KMS-11 (cell line): ENCODE measurements at regions not wholly inside any gene's neighbourhood (a gene's known extent, or its start where the extent isn't known, plus 50 kb on each side); places are given as distances from the start of the nearest gene placed in this dataset.

Experiments
- H2AFZ ChIP-seq: fragments of 200-600 bp; sonication (generic); 2 replicates; pipeline ENCODE4 v1.6.1; 2016; ENCODE audit warnings: antibody characterized with exemption, mixed run types, low read depth
- H3K27ac ChIP-seq: fragments of 200-600 bp; sonication (generic); 2 replicates; pipeline ENCODE4 v1.6.1; 2016; ENCODE audit warnings: mild to moderate bottlenecking, mixed run types
- H3K27me3 ChIP-seq: fragments of 200-600 bp; sonication (generic); 2 replicates; pipeline ENCODE4 v1.6.1; 2017; ENCODE audit warnings: mild to moderate bottlenecking, low read depth, mixed run types, moderate library complexity; ENCODE audit not compliant: insufficient read depth
- H3K36me3 ChIP-seq: fragments of 200-600 bp; sonication (generic); 2 replicates; pipeline ENCODE4 v1.6.1; 2017; ENCODE audit warnings: mild to moderate bottlenecking, mixed run types; ENCODE audit not compliant: insufficient read depth
- H3K4me1 ChIP-seq: fragments of 200-600 bp; sonication (generic); 2 replicates; pipeline ENCODE4 v1.6.1; 2016; ENCODE audit warnings: mild to moderate bottlenecking, low read depth, mixed run types; ENCODE audit not compliant: poor library complexity, severe bottlenecking
- H3K4me2 ChIP-seq: fragments of 200-600 bp; sonication (generic); 2 replicates; pipeline ENCODE4 v1.7.0; 2016; ENCODE audit warnings: mild to moderate bottlenecking, mixed run types
- H3K4me3 ChIP-seq: fragments of 200-600 bp; sonication (generic); IDR thresholded peaks from 2 replicates; pipeline ENCODE4 v1.6.1; 2017; ENCODE audit warnings: low read depth, low read length, mixed read lengths; ENCODE audit not compliant: insufficient read depth
- H3K79me2 ChIP-seq: fragments of 200-600 bp; sonication (generic); 2 replicates; pipeline ENCODE4 v1.6.1; 2016; ENCODE audit warnings: low read depth, mixed run types; ENCODE audit not compliant: insufficient read depth
- H3K9ac ChIP-seq: fragments of 200-600 bp; sonication (generic); 2 replicates; pipeline ENCODE4 v1.6.1; 2016; ENCODE audit warnings: mild to moderate bottlenecking, mixed run types
- H4K20me1 ChIP-seq: fragments of 200-600 bp; sonication (generic); 2 replicates; pipeline ENCODE4 v1.6.1; 2016; ENCODE audit warnings: mild to moderate bottlenecking, mixed run types; ENCODE audit not compliant: insufficient read depth
- CTCF ChIP-seq: fragments of 200-600 bp; sonication (generic); conservative IDR thresholded peaks from 2 replicates; pipeline ENCODE4 v1.6.1; 2017; ENCODE audit warnings: low read depth, mild to moderate bottlenecking, antibody characterized with exemption, low read length, moderate library complexity, mixed read lengths

- H3K36me3 ChIP-seq = no peaks in the 10 kb centered on the region
- no peak overlapping the region for H2AFZ ChIP-seq
- H3K4me1 ChIP-seq = no peaks in the 10 kb centered on the region
- H3K9ac ChIP-seq = no peak overlapping the region
- no peaks in the 10 kb centered on the region for H4K20me1 ChIP-seq
- no peaks in the 10 kb centered on the region for H3K27me3 ChIP-seq
- H3K79me2 ChIP-seq = no peaks in the 10 kb centered on the region
- no peak overlapping the region for H3K4me2 ChIP-seq
- no peak overlapping the region for H3K4me3 ChIP-seq
- H3K27ac ChIP-seq = no peak overlapping the region
- TF ChIP-seq CTCF = no peak
Measured at GRCh38 chr11:109752212-109752825, 330.3 kb downstream of the C11orf87 start.

- TF ChIP-seq CTCF = no peak
- Histone ChIP-seq H4K20me1 (no peaks in the 10 kb centered on the region), H3K36me3 (no peaks in the 10 kb centered on the region), H3K27me3 (no peaks in the 10 kb centered on the region), H3K79me2 (no peaks in the 10 kb centered on the region), H3K4me2 (no peak overlapping the region), H3K9ac (no peak overlapping the region), H3K4me3 (no peak overlapping the region), H3K4me1 (no peaks in the 10 kb centered on the region), H2AFZ (no peak overlapping the region), H3K27ac (no peak overlapping the region)
Measured at GRCh38 chr11:109756521-109756920, 334.5 kb downstream of the C11orf87 start.

- no peak for TF ChIP-seq CTCF
- H2AFZ ChIP-seq = no peak overlapping the region
- no peak overlapping the region for H3K27ac ChIP-seq
- H3K4me3 ChIP-seq = no peak overlapping the region
- no peaks in the 10 kb centered on the region for H4K20me1 ChIP-seq
- no peaks in the 10 kb centered on the region for H3K27me3 ChIP-seq
- H3K9ac ChIP-seq = no peak overlapping the region
- H3K36me3 ChIP-seq = no peaks in the 10 kb centered on the region
- H3K4me2 ChIP-seq = no peak overlapping the region
- H3K79me2 ChIP-seq = no peaks in the 10 kb centered on the region
- H3K4me1 ChIP-seq = no peaks in the 10 kb centered on the region
Measured at GRCh38 chr11:109756951-109757350, 335.0 kb downstream of the C11orf87 start.

- TF ChIP-seq CTCF = no peak
- Histone ChIP-seq H3K4me3 (no peak overlapping the region), H3K4me1 (no peaks in the 10 kb centered on the region), H3K36me3 (no peaks in the 10 kb centered on the region), H3K9ac (no peak overlapping the region), H4K20me1 (no peaks in the 10 kb centered on the region), H3K4me2 (no peak overlapping the region), H3K79me2 (no peaks in the 10 kb centered on the region), H3K27me3 (no peaks in the 10 kb centered on the region), H3K27ac (no peak overlapping the region), H2AFZ (no peak overlapping the region)
Measured at GRCh38 chr11:109762546-109762945, 330.6 kb upstream of the ZC3H12C start.
